ENCODE measurements at regions not wholly inside any gene's neighbourhood (a gene's known extent, or its start where the extent isn't known, plus 50 kb on each side); places are given as distances from the start of the nearest gene placed in this dataset.
A peak's percentile ranks its signal among the peaks of the same experiment; 100 is the strongest.

- TF ChIP-seq, protein P1, sequence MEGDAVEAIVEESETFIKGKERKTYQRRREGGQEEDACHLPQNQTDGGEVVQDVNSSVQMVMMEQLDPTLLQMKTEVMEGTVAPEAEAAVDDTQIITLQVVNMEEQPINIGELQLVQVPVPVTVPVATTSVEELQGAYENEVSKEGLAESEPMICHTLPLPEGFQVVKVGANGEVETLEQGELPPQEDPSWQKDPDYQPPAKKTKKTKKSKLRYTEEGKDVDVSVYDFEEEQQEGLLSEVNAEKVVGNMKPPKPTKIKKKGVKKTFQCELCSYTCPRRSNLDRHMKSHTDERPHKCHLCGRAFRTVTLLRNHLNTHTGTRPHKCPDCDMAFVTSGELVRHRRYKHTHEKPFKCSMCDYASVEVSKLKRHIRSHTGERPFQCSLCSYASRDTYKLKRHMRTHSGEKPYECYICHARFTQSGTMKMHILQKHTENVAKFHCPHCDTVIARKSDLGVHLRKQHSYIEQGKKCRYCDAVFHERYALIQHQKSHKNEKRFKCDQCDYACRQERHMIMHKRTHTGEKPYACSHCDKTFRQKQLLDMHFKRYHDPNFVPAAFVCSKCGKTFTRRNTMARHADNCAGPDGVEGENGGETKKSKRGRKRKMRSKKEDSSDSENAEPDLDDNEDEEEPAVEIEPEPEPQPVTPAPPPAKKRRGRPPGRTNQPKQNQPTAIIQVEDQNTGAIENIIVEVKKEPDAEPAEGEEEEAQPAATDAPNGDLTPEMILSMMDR (conservative IDR thresholded peaks at IDR 0.05; ENCODE audit: low read depth, low read length), result no peak
- no peak overlapping the region for H3K4me3 ChIP-seq (ENCODE audit: low read length)
- DNase-seq (ENCODE audit: low read depth), result no peak
These were observed 388.5 kb upstream of the TNRC6C start for GRCh38 chr17:77569846-77570564.

GRCh38 chr17:77570565-77570898 is 388.0 kb upstream of the TNRC6C start:
- TF ChIP-seq, protein P1 (conservative IDR thresholded peaks at IDR 0.05; ENCODE audit: low read depth, low read length), result no peak
- no peak overlapping the region for H3K4me3 ChIP-seq (ENCODE audit: low read length)
- no peak for DNase-seq (ENCODE audit: low read depth)

GRCh38 chr17:77571155-77571981 is 387.1 kb upstream of the TNRC6C start:
- H3K4me3 ChIP-seq (ENCODE audit: low read length), result peak overlapping the region; percentile 1

GRCh38 chr17:77572065-77572601 is 386.4 kb upstream of the TNRC6C start:
- TF ChIP-seq, protein P1 (conservative IDR thresholded peaks at IDR 0.05; ENCODE audit: low read depth, low read length), result no peak
- no peak for DNase-seq (ENCODE audit: low read depth)
- H3K4me3 ChIP-seq (ENCODE audit: low read length), result no peak overlapping the region

More at GRCh38 chr17:77571155-77571981, 387.1 kb upstream of the TNRC6C start:
- TF ChIP-seq, protein P1 (conservative IDR thresholded peaks at IDR 0.05; ENCODE audit: low read depth, low read length), result no peak
- no peak for DNase-seq (ENCODE audit: low read depth)

DNA sequence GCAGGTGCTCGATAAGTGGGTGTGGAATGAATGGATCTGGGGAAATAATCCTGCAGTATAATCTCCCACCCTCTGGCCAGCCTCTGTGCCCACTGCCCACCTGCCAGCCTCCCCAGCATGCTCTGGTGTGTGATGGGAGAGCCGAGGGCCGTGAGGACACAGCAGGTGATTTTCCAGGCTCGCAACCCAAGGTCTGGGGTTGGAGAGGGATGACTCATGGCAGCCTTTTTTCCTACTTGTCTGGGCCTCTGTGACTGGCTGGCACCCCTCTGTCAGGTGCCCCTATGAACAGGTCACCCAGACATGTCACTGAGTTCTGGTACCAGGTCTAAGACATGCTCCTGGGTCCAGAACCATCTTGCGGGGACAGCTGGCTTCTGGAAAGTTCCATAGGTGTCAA is 385.7 kb upstream of the TNRC6C start:
- DNase-seq (ENCODE audit: low read depth), result no peak
- TF ChIP-seq, protein P1 (conservative IDR thresholded peaks at IDR 0.05; ENCODE audit: low read depth, low read length), result no peak
- H3K4me3 ChIP-seq (ENCODE audit: low read length), result no peak overlapping the region

DNA sequence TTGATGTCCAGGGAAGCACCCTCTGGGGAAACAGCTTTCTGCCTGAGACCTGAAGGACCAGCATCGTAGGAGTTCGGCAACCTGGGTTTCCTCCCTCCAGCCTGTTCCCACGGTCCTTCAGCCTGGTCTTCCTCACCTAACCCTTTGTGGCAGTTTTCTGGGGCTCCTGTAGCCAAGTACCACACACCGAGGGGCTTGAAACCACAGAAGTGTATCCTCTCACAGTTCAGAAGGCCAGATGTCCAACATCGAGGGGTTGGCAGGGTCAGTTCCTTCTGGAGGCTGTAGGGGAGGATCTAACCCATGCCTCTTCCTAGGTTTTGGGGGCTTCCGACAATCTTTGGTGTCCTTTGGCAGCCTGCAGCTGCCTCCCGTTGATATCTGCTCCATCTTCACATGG is 381.0 kb upstream of the TNRC6C start:
- H3K4me3 ChIP-seq (ENCODE audit: low read length), result no peak overlapping the region
- TF ChIP-seq, protein P1 (conservative IDR thresholded peaks at IDR 0.05; ENCODE audit: low read depth, low read length), result no peak
- no peak for DNase-seq (ENCODE audit: low read depth)
